LNCaP clone FGC (cell line): ENCODE measurements at regions not wholly inside any gene's neighbourhood (a gene's known extent, or its start where the extent isn't known, plus 50 kb on each side); places are given as distances from the start of the nearest gene placed in this dataset.

ENCODE experiments used
- DNase-seq: peaks from one replicate; pipeline ENCODE4 v3.0.0-alpha.2; 2011; ENCODE audit warnings: low read depth
- H3K4me3 ChIP-seq: 2 replicates; pipeline ENCODE4 v1.5.1; 2011; ENCODE audit warnings: mild to moderate bottlenecking, low read depth, low read length, control low read depth
- TF ChIP-seq, protein P1 (sequence below): IDR thresholded peaks from 2 replicates; pipeline ENCODE4 v1.5.1; 2012; ENCODE audit warnings: mild to moderate bottlenecking; ENCODE audit not compliant: control insufficient read depth, insufficient read depth; ENCODE audit errors: extremely low read depth

DNA sequence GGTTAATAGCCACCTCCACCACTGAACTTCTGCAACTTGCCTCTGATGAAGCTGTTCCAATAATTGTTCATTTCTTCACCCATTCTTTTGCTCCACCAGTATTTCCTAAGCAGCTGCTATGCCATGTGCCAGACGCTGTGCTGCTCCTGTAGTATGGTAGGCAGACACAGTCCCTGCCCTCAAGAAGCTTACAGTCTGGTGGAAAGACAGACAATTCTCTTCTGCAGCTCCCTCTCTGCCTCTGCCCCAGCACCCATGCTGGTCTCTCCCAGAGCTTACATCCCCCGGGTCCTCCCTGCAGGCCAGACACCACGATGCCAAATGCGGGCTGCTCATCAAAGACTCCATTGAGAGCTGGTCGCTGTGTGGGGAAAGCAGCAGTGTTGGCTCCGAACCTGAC, 111.6 kb upstream of the ESRRB start:
- H3K4me3 ChIP-seq, result no peak overlapping the region
- TF ChIP-seq, protein P1, sequence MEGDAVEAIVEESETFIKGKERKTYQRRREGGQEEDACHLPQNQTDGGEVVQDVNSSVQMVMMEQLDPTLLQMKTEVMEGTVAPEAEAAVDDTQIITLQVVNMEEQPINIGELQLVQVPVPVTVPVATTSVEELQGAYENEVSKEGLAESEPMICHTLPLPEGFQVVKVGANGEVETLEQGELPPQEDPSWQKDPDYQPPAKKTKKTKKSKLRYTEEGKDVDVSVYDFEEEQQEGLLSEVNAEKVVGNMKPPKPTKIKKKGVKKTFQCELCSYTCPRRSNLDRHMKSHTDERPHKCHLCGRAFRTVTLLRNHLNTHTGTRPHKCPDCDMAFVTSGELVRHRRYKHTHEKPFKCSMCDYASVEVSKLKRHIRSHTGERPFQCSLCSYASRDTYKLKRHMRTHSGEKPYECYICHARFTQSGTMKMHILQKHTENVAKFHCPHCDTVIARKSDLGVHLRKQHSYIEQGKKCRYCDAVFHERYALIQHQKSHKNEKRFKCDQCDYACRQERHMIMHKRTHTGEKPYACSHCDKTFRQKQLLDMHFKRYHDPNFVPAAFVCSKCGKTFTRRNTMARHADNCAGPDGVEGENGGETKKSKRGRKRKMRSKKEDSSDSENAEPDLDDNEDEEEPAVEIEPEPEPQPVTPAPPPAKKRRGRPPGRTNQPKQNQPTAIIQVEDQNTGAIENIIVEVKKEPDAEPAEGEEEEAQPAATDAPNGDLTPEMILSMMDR, result no peak
- no peak for DNase-seq

- 0 out of 2 replicates have a peak overlapping the region, but pooled peaks have one; percentile 12 for H3K4me3 ChIP-seq
- TF ChIP-seq, protein P1, result no peak
- no peak for DNase-seq
These were observed 108.5 kb upstream of the ESRRB start for GRCh38 chr14:76267322-76268046.

DNA sequence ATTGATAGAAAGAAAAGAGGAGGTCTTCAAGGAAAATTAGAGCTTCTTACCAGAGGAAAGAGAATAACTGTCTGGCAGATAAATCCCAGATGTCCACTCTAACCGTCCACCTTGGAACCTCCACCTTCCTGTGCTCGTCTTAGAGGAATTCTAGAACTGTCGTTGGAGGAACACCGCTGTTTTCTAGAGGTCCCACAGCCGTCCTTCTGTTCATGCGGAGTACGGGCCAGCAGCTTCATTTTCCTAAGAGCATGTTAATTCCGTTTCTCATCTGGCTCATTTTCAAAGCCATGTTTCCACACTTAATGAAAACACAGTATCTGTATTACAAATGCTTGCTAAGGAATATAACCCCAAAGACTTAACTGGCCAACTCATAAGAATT, 107.9 kb upstream of the ESRRB start:
- H3K4me3 ChIP-seq, result no peak overlapping the region
- DNase-seq, result no peak
- TF ChIP-seq, protein P1, result no peak

DNA sequence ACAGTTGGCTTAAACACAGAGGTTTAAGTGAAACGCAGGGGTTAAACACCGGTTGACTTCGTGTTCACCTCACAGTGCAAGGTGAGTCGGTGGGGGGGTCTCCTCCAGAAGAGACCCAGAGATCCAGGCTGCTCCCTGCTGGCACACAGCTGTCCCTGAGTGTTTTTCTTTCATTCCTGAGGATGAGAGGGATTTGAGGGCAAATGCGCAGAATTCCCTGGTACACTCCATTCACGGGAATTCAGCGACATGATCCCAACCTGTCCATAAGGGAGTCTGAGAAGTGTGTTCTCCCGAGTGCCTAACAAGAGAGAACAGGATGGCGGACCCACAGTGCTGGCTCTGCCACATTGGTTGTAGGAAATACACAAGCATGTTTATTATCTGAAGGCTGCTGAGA, 107.2 kb upstream of the ESRRB start:
- TF ChIP-seq, protein P1, result no peak
- no peak for DNase-seq
- H3K4me3 ChIP-seq, result no peak overlapping the region

- TF ChIP-seq, protein P1, result no peak
- DNase-seq, result no peak
These were observed 104.7 kb upstream of the ESRRB start for GRCh38 chr14:76271041-76271755.

DNA sequence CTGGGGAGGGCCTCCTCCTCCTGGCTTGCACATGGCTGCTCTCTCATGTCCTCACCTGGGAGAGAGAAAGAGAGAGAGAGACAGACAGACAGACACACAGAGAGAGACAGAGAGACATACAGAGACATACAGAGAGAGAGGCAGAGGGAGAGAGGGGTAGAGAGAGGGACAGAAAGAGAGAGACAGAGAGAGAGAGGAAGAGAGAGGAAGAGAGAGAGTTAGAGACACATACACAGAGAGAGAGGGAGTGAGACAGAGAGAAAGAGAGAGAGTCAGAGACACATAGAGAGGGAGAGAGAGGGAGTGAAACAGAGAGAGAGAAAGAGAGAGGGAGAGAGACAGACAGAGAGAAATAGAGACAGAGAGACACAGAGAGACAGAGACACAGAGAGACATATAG, 103.6 kb upstream of the ESRRB start:
- DNase-seq, result no peak
- H3K4me3 ChIP-seq, result no peak overlapping the region
- TF ChIP-seq, protein P1, result no peak

More at GRCh38 chr14:76271041-76271755, 104.7 kb upstream of the ESRRB start:
- no peak overlapping the region for H3K4me3 ChIP-seq
